ENCODE measurements at regions not wholly inside any gene's neighbourhood (a gene's known extent, or its start where the extent isn't known, plus 50 kb on each side); places are given as distances from the start of the nearest gene placed in this dataset.

DNA sequence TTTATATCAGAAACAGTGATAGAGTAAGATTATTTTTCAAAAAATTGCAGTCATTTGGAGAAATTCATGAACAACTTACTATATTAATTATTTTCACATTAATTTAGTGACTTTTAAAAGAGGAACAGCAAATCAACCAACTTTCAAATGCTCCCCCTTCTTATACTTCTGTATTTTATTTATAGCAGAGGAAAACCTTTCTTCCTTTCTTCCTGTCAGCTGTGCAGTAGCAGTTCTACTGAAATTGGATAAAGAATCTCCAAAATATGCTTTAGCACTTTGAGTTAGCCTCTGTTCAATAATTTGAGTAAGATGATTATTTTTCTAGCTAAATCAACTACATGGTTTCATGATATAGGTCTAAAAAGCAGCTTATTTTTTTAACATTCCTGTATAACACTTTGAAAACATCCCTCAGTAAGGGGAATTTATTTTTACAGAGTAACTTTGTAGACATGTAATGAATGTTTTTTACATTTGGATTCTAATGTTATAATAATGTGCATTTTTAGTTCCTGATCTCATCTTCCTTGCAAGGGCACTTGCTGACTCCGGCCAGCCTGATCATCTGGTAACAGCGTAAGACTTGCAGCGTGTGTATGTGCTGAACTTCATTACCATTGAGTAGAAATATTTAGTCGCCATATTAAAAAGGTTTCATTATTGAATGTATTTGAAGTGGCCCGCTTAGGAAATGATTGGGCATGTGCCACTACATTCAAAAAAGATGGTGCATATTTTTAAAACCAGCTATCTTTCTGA lies 158.3 kb upstream of the HDAC9 start:
- no peak for TF ChIP-seq PKNOX1 (IDR thresholded peaks at IDR 0.05)
- TF ChIP-seq TARDBP (IDR thresholded peaks at IDR 0.05): no peak
- no peak for TF ChIP-seq ARNT (IDR thresholded peaks at IDR 0.05)
- TF ChIP-seq SP1 (IDR thresholded peaks at IDR 0.05): no peak
- no peak for TF ChIP-seq FOXA1 (IDR thresholded peaks at IDR 0.05)
- TF ChIP-seq FOXM1 (IDR thresholded peaks at IDR 0.05; ENCODE audit: borderline replicate concordance): no peak
- no peak for TF ChIP-seq NFRKB (IDR thresholded peaks at IDR 0.05)
- TF ChIP-seq HDGF (IDR thresholded peaks at IDR 0.05; ENCODE audit: borderline replicate concordance): no peak
- TF ChIP-seq FOXK2 (IDR thresholded peaks at IDR 0.05): no peak
- TF ChIP-seq BHLHE40 (IDR thresholded peaks at IDR 0.05; ENCODE audit: borderline replicate concordance): no peak
- TF ChIP-seq ZNF384 (IDR thresholded peaks at IDR 0.05): no peak
- TF ChIP-seq SUZ12 (IDR thresholded peaks at IDR 0.05): no peak
- no peak for TF ChIP-seq ELF4 (IDR thresholded peaks at IDR 0.05)
- no peak for TF ChIP-seq LEF1 (IDR thresholded peaks at IDR 0.05; ENCODE audit: borderline replicate concordance)
